ENCODE measurements at regions not wholly inside any gene's neighbourhood (a gene's known extent, or its start where the extent isn't known, plus 50 kb on each side); places are given as distances from the start of the nearest gene placed in this dataset.

DNA sequence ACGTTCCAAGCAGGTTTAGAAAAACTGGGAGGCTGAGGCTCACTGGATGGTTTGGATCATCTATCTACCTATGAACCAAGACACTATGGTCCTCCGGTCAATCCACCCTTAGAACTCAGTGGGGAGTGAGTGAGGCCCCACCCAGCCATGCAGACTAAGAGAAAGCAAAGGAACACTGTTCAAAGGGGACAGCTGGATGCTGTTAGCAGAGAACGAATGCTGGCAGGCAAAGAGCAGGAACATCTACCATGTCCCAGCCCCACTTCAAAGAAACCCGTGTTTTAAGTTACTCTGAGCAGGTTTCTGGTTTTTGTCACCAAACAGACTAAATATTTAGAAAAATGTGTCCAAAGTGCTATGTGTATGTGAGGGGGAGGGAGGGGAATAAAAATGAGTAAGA is 183.4 kb upstream of the XYLT1 start:
- no peaks in the 10 kb centered on the region for H3K4me1 ChIP-seq
- no peaks in the 10 kb centered on the region for H3K9me3 ChIP-seq
- no peaks in the 10 kb centered on the region for H3K36me3 ChIP-seq
- no peak overlapping the region for H3K27ac ChIP-seq
- DNase-seq, result no peak
- H3K4me3 ChIP-seq, result no peak overlapping the region
- TF ChIP-seq POLR2A (IDR thresholded peaks at IDR 0.05), result no peak
- TF ChIP-seq, protein P1, sequence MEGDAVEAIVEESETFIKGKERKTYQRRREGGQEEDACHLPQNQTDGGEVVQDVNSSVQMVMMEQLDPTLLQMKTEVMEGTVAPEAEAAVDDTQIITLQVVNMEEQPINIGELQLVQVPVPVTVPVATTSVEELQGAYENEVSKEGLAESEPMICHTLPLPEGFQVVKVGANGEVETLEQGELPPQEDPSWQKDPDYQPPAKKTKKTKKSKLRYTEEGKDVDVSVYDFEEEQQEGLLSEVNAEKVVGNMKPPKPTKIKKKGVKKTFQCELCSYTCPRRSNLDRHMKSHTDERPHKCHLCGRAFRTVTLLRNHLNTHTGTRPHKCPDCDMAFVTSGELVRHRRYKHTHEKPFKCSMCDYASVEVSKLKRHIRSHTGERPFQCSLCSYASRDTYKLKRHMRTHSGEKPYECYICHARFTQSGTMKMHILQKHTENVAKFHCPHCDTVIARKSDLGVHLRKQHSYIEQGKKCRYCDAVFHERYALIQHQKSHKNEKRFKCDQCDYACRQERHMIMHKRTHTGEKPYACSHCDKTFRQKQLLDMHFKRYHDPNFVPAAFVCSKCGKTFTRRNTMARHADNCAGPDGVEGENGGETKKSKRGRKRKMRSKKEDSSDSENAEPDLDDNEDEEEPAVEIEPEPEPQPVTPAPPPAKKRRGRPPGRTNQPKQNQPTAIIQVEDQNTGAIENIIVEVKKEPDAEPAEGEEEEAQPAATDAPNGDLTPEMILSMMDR (IDR thresholded peaks at IDR 0.05), result no peak
- no peaks in the 10 kb centered on the region for H3K27me3 ChIP-seq
- intact Hi-C loops (cut with DNase I; ENCODE audit: low total_unique reads), result no loop called here

- intact Hi-C loops (cut with DNase I; ENCODE audit: low total_unique reads), result no loop called here
- no peak for DNase-seq
- TF ChIP-seq, protein P1 (IDR thresholded peaks at IDR 0.05), result no peak
- H3K4me3 ChIP-seq, result no peak overlapping the region
- no peaks in the 10 kb centered on the region for H3K27me3 ChIP-seq
- no peaks in the 10 kb centered on the region for H3K9me3 ChIP-seq
- H3K4me1 ChIP-seq, result no peaks in the 10 kb centered on the region
- H3K27ac ChIP-seq, result no peak overlapping the region
- H3K36me3 ChIP-seq, result no peaks in the 10 kb centered on the region
Measured at GRCh38 chr16:17647879-17648872, 177.4 kb upstream of the XYLT1 start.

DNA sequence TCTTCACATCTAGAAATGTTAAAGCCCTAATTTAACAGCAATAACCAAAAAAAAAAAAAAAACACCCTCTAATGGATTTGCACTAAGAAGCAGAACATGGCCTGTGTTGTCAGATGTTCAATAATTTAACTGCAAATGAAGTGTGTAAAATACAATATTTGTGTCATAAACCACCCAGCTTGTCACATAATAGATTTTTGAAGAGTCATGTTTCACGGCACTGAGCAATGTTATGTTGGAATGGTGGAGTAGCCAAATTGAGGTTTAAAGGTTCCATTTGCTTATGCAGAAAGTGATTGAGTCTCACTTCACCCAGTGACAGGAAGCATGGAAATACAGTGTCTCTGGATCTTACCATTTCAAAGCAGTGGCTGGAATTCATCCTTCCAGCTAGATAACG is 173.2 kb upstream of the XYLT1 start:
- Histone ChIP-seq H3K9me3 (no peaks in the 10 kb centered on the region), H3K27me3 (no peaks in the 10 kb centered on the region), H3K4me1 (no peaks in the 10 kb centered on the region), H3K4me3 (no peak overlapping the region), H3K36me3 (no peaks in the 10 kb centered on the region), H3K27ac (no peak overlapping the region)
- intact Hi-C loops (cut with DNase I; ENCODE audit: low total_unique reads), result no loop called here
- no peak for DNase-seq
- TF ChIP-seq, protein P1 (IDR thresholded peaks at IDR 0.05), result no peak

GRCh38 chr16:17641990-17642389 is 171.2 kb upstream of the XYLT1 start:
- Histone ChIP-seq H3K4me1 (no peaks in the 10 kb centered on the region), H3K36me3 (no peaks in the 10 kb centered on the region), H3K4me3 (no peak overlapping the region), H3K9me3 (no peaks in the 10 kb centered on the region), H3K27ac (no peak overlapping the region), H3K27me3 (no peaks in the 10 kb centered on the region)
- no peak for DNase-seq
- intact Hi-C loops (cut with DNase I; ENCODE audit: low total_unique reads), result no loop called here
- TF ChIP-seq, protein P1 (IDR thresholded peaks at IDR 0.05), result no peak
- TF ChIP-seq POLR2A (IDR thresholded peaks at IDR 0.05), result no peak

GRCh38 chr16:17638134-17638533 is 167.4 kb upstream of the XYLT1 start:
- no peak overlapping the region for H3K27ac ChIP-seq
- intact Hi-C loops (cut with DNase I; ENCODE audit: low total_unique reads), result no loop called here
- H3K4me3 ChIP-seq, result no peak overlapping the region
- H3K36me3 ChIP-seq, result no peaks in the 10 kb centered on the region
- no peaks in the 10 kb centered on the region for H3K27me3 ChIP-seq
- no peaks in the 10 kb centered on the region for H3K9me3 ChIP-seq
- no peak for DNase-seq
- H3K4me1 ChIP-seq, result no peaks in the 10 kb centered on the region
- TF ChIP-seq, protein P1 (IDR thresholded peaks at IDR 0.05), result no peak
- TF ChIP-seq POLR2A (IDR thresholded peaks at IDR 0.05), result no peak
